BE2C (cell line): ENCODE measurements at regions not wholly inside any gene's neighbourhood (a gene's known extent, or its start where the extent isn't known, plus 50 kb on each side); places are given as distances from the start of the nearest gene placed in this dataset.

ENCODE experiments used
- DNase-seq: peaks from one replicate; pipeline ENCODE4 v3.0.0-alpha.2; 2020
- H3K27me3 ChIP-seq: fragments of 250-450 bp; sonication (Bioruptor Pico); 2 replicates; pipeline ENCODE4 v1.5.1; 2020; ENCODE audit warnings: mild to moderate bottlenecking
- H3K36me3 ChIP-seq: fragments of 250-450 bp; sonication (Bioruptor Pico); 2 replicates; pipeline ENCODE4 v1.5.1; 2020; ENCODE audit warnings: mild to moderate bottlenecking
- H3K4me1 ChIP-seq: fragments of 250-450 bp; sonication (Bioruptor Pico); 2 replicates; pipeline ENCODE4 v1.5.1; 2020
- H3K4me3 ChIP-seq: 2 replicates; pipeline ENCODE4 v1.5.1; 2011; ENCODE audit warnings: low read depth, low read length
- H3K9me3 ChIP-seq: fragments of 250-450 bp; sonication (Bioruptor Pico); 2 replicates; pipeline ENCODE4 v1.5.1; 2020
- TF ChIP-seq, protein P1 (sequence below): IDR thresholded peaks from 2 replicates; pipeline ENCODE4 v1.5.1; 2012; ENCODE audit warnings: mild to moderate bottlenecking, low read depth, low read length

DNA sequence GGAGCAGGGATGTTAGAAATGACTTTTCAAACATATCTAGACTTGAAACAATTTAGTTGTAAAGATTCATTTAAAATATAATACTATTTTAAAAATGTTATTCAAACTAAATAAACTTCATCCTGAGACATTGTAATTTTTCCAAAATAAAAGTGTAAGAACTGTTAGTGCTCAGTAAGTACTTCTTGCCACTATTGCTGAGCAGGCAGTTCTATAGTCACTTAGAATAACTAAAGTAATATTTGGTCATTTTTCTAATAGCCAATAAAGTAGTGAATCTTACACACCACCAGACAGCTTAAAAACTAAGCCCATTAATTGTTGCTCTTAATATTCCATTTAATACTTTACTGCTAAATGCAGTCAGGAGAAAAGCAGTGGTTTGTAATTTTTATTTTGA lies 1120.0 kb upstream of the CDH10 start:
- no peaks in the 10 kb centered on the region for H3K27me3 ChIP-seq
- no peaks in the 10 kb centered on the region for H3K36me3 ChIP-seq
- no peak for DNase-seq
- TF ChIP-seq, protein P1, sequence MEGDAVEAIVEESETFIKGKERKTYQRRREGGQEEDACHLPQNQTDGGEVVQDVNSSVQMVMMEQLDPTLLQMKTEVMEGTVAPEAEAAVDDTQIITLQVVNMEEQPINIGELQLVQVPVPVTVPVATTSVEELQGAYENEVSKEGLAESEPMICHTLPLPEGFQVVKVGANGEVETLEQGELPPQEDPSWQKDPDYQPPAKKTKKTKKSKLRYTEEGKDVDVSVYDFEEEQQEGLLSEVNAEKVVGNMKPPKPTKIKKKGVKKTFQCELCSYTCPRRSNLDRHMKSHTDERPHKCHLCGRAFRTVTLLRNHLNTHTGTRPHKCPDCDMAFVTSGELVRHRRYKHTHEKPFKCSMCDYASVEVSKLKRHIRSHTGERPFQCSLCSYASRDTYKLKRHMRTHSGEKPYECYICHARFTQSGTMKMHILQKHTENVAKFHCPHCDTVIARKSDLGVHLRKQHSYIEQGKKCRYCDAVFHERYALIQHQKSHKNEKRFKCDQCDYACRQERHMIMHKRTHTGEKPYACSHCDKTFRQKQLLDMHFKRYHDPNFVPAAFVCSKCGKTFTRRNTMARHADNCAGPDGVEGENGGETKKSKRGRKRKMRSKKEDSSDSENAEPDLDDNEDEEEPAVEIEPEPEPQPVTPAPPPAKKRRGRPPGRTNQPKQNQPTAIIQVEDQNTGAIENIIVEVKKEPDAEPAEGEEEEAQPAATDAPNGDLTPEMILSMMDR = no peak
- no peaks in the 10 kb centered on the region for H3K4me1 ChIP-seq
- H3K9me3 ChIP-seq = no peaks in the 10 kb centered on the region
- no peak overlapping the region for H3K4me3 ChIP-seq

DNA sequence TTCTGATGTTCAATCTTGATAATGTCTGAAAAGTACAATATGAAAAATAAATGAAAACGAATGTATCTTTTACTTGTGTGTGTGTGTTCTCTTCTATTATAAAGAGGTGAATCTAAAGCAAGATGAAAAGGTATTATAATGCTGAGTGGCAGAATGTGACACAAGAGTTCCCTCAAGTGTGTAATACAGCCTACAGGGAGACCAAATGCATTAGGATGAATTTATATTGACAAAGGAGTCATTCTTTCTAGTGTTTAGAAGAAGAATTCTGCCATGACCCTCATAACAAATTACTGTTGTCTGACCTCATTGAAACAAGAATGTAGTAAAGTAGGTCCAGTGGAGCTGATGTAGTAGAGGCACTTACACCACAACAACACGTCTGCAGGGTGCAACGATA lies 1119.0 kb upstream of the CDH10 start:
- Histone ChIP-seq H3K4me3 (no peak overlapping the region), H3K4me1 (no peaks in the 10 kb centered on the region), H3K36me3 (no peaks in the 10 kb centered on the region), H3K27me3 (no peaks in the 10 kb centered on the region), H3K9me3 (no peaks in the 10 kb centered on the region)
- TF ChIP-seq, protein P1 = no peak
- DNase-seq = no peak

GRCh38 chr5:25754895-25755294 lies 1110.1 kb upstream of the CDH10 start:
- Histone ChIP-seq H3K4me1 (no peaks in the 10 kb centered on the region), H3K4me3 (no peak overlapping the region), H3K27me3 (no peaks in the 10 kb centered on the region), H3K36me3 (no peaks in the 10 kb centered on the region), H3K9me3 (no peaks in the 10 kb centered on the region)
- DNase-seq = no peak
- TF ChIP-seq, protein P1 = no peak

DNA sequence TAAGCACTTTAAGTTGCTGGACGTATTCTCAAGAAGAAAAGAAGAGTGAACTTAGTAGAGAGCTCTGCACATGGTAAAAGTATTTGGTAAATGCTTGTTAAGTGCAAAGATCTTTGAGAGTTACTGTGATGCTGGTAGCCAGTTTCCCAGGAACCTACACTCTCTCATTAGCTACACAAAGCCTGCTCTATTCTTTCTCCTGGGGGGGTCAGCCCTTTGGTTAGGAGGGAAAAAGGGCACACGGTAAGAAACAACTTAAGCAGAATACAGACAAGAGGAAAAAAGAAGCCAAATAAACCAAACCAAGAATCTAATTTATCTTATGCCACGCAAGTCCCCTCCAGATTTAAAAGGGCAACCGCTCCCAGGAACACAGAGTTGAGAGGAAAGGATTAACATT lies 1100.1 kb upstream of the CDH10 start:
- no peak overlapping the region for H3K4me3 ChIP-seq
- H3K9me3 ChIP-seq = no peaks in the 10 kb centered on the region; the same call in 1 of the 2 replicates
- H3K27me3 ChIP-seq = no peaks in the 10 kb centered on the region
- no peaks in the 10 kb centered on the region for H3K36me3 ChIP-seq
- TF ChIP-seq, protein P1 = no peak
- DNase-seq = no peak
- peaks cover 13% of the 10 kb centered on the region for H3K4me1 ChIP-seq

DNA sequence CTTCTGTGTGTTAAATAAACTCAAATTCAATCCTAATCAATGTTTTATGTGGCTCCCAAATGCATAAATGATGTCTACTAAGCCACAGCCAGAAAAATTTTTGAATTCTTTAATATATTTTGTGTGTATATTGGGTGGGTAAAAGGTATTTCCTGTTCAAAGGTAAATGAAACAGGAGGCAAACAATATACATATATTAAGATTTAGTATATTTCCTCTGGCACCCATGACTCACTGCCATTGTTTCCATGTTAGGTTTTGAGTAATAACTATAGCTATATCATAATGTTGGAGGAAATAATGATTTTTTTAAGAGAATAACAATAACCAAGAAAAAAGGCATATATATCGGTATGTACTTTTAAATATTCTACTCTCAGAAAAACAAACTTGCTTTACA lies 1071.9 kb upstream of the CDH10 start:
- Histone ChIP-seq H3K27me3 (no peaks in the 10 kb centered on the region), H3K36me3 (no peaks in the 10 kb centered on the region), H3K4me3 (no peak overlapping the region), H3K4me1 (no peaks in the 10 kb centered on the region), H3K9me3 (no peaks in the 10 kb centered on the region)
- TF ChIP-seq, protein P1 = no peak
- no peak for DNase-seq

DNA sequence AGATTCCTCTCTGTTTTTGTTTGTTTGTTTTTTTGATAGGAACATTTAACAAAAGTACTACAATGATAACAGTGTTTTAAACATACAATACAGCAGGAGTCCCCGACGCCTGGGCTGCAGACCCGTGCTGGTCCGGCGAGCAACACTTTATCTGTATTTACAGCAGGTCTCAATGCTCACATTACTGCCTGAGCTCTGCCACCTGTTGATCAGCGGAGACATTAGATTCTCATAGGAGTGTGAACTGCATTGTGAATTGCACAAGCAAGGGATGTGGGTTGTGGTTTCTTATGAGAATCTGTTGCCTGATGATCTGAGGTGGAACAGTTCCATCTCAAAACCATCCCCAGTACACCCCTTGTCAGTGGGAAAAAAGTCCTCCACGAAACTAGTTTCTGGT lies 1068.5 kb upstream of the CDH10 start:
- no peaks in the 10 kb centered on the region for H3K36me3 ChIP-seq
- no peaks in the 10 kb centered on the region; the same call in 1 of the 2 replicates for H3K4me1 ChIP-seq
- H3K9me3 ChIP-seq = no peaks in the 10 kb centered on the region
- TF ChIP-seq, protein P1 = no peak
- DNase-seq = no peak
- no peak overlapping the region for H3K4me3 ChIP-seq
- H3K27me3 ChIP-seq = no peaks in the 10 kb centered on the region
